HepG2 (cell line): ENCODE measurements at regions not wholly inside any gene's neighbourhood (a gene's known extent, or its start where the extent isn't known, plus 50 kb on each side); places are given as distances from the start of the nearest gene placed in this dataset.

ENCODE experiments used
- ATAC-seq: fragments of 200-7000 bp; cut with Tn5 transposase; 3 replicates; pipeline ENCODE4 v1.9.1; 2020; ENCODE audit warnings: mild to moderate bottlenecking, moderate library complexity
- BruUV-seq: library from RNA; stranded (reverse); fragments of 400-500 nt; replicated peaks from 2 replicates; lab custom pipeline; 2021; lab: Mats Ljungman, UMichigan
- CTCF ChIA-PET: fragments of 300-600 bp; formaldehyde crosslinking; extraction: SDS; loops from one replicate; lab custom pipeline; 2021; ENCODE audit warnings: low total read pairs, inconsistent platforms, low intra/inter-chr PET ratio; lab: Yijun Ruan, JAX
- POLR2A ChIA-PET: fragments of 350-600 bp; sonication (Branson Sonifier 250); formaldehyde crosslinking; loops from one replicate; lab custom pipeline; 2020; ENCODE audit warnings: antibody characterized with exemption, inconsistent platforms; lab: Yijun Ruan, JAX
- DNase-seq: peaks from one replicate; pipeline ENCODE4 v3.0.0-alpha.2; 2015; ENCODE audit warnings: low spot score
- FAIRE-seq: peaks from 3 replicates; lab custom pipeline; 2011; peaks lifted over from hg19 to GRCh38; lab: Jason Lieb, UNC
- H2AFZ ChIP-seq: one replicate; pipeline ENCODE4 v1.6.1; 2011; ENCODE audit warnings: low read length, inconsistent platforms
- H3K27ac ChIP-seq: fragments of 300-600 bp; 3 replicates; pipeline ENCODE4 v1.8.0; 2011; ENCODE audit warnings: mixed run types, mild to moderate bottlenecking, mixed read lengths, low read length, inconsistent platforms; ENCODE audit not compliant: insufficient read depth; ENCODE audit errors: extremely low read length
- H3K27me3 ChIP-seq, 2 experiments: fragments of 200-600 bp in 1 of 2; 2 replicates in 1 of 2; 3 replicates in 1 of 2; pipeline versions ENCODE4 v1.6.0 to v1.8.0; 2011; ENCODE audit warnings: low read length in 2 of 2, mild to moderate bottlenecking in 2 of 2, moderate library complexity in 2 of 2, inconsistent platforms in 1 of 2; ENCODE audit not compliant: insufficient read depth in 2 of 2, control insufficient read depth in 1 of 2
- H3K36me3 ChIP-seq, 2 experiments: fragments of 200-600 bp in 1 of 2; replicated peaks in 1 of 2; 2 replicates in 1 of 2; 3 replicates in 1 of 2; pipeline versions ENCODE4 v1.5.1 to v1.8.0; 2011; ENCODE audit warnings: low read length in 2 of 2, inconsistent platforms in 1 of 2; ENCODE audit not compliant: insufficient read depth in 2 of 2, control insufficient read depth in 1 of 2
- H3K4me1 ChIP-seq: 2 replicates; pipeline ENCODE4 v1.5.1; 2012; ENCODE audit warnings: low read length, inconsistent platforms; ENCODE audit not compliant: insufficient read depth
- H3K4me2 ChIP-seq: 2 replicates; pipeline ENCODE4 v1.6.0; 2011; ENCODE audit warnings: low read depth, low read length, inconsistent platforms
- H3K4me3 ChIP-seq, 3 experiments: fragments of 200-600 bp in 1 of 3; sonication (generic), shearing (Covaris generic) in 1 of 3; replicated peaks in 1 of 3; 2 replicates each; pipeline ENCODE4 v1.5.1; 2011 to 2016; ENCODE audit warnings: low read length in 3 of 3, inconsistent platforms in 2 of 3, low read depth in 2 of 3, mild to moderate bottlenecking in 2 of 3, control low read depth in 1 of 3, mixed read lengths in 1 of 3; ENCODE audit not compliant: insufficient read depth in 1 of 3
- H3K79me2 ChIP-seq: one replicate; pipeline ENCODE4 v1.6.1; 2011; ENCODE audit warnings: low read length, inconsistent platforms; ENCODE audit not compliant: insufficient read depth
- H3K9ac ChIP-seq: 2 replicates; pipeline ENCODE4 v1.6.0; 2011; ENCODE audit warnings: mild to moderate bottlenecking, low read depth, low read length, inconsistent platforms; ENCODE audit not compliant: insufficient read depth
- H3K9me3 ChIP-seq: 2 replicates; pipeline ENCODE4 v1.5.1; 2012; ENCODE audit warnings: mild to moderate bottlenecking, low read length
- H4K20me1 ChIP-seq: 2 replicates; pipeline ENCODE4 v1.6.0; 2011; ENCODE audit warnings: inconsistent platforms, mild to moderate bottlenecking, low read length, moderate library complexity; ENCODE audit not compliant: insufficient read depth
- LCORL ChIP-seq, 2 experiments: fragments of 450-650 bp in 1 of 2; sonication (generic) in 1 of 2; formaldehyde crosslinking in 1 of 2; IDR thresholded peaks; 2 replicates each; pipeline versions ENCODE4 v1.5.0 to v1.6.1; 2017 to 2020; ENCODE audit warnings: antibody characterized with exemption in 1 of 2, missing genetic modification reagents in 1 of 2
- POLR2AphosphoS5 ChIP-seq: IDR thresholded peaks from 2 replicates; pipeline ENCODE4 v1.6.1; 2012; ENCODE audit warnings: low read depth, low read length
- SAP130 ChIP-seq: IDR thresholded peaks from 2 replicates; pipeline ENCODE4 v1.6.1; 2016; ENCODE audit warnings: low read depth
- SRF ChIP-seq: IDR thresholded peaks from 2 replicates; pipeline ENCODE4 v1.6.1; 2011; ENCODE audit warnings: mild to moderate bottlenecking, low read depth, low read length, moderate library complexity
- ZNF224 ChIP-seq: sonication (generic); formaldehyde crosslinking; IDR thresholded peaks from 2 replicates; pipeline ENCODE4 v1.5.0; 2020; ENCODE audit warnings: mild to moderate bottlenecking, missing genetic modification reagents
- ZNF232 ChIP-seq: sonication (generic); formaldehyde crosslinking; IDR thresholded peaks from 2 replicates; pipeline ENCODE4 v1.4.0; 2020; ENCODE audit warnings: missing genetic modification reagents, borderline replicate concordance
- ZNF468 ChIP-seq: sonication (generic); formaldehyde crosslinking; IDR thresholded peaks from 2 replicates; pipeline ENCODE4 v1.8.0; 2022; ENCODE audit warnings: mild to moderate bottlenecking, moderate library complexity, missing genetic modification reagents
- ZNF709 ChIP-seq: sonication (generic); formaldehyde crosslinking; IDR thresholded peaks from 2 replicates; pipeline ENCODE4 v1.5.0; 2020; ENCODE audit warnings: mild to moderate bottlenecking, missing genetic modification reagents
- ZNF749 ChIP-seq: sonication (generic); formaldehyde crosslinking; IDR thresholded peaks from 2 replicates; pipeline ENCODE4 v1.8.0; 2022; ENCODE audit warnings: mild to moderate bottlenecking, missing genetic modification reagents, moderate library complexity, borderline replicate concordance
- ZSCAN20 ChIP-seq: sonication (generic); formaldehyde crosslinking; IDR thresholded peaks from 2 replicates; pipeline ENCODE4 v1.4.0; 2020; ENCODE audit warnings: missing genetic modification reagents, mild to moderate bottlenecking, borderline replicate concordance
- WGBS: methylation state at CpG from one replicate; pipeline ENCODE4 v1.1.6; 2017; ENCODE audit warnings: low lambda C conversion rate; 5-methylcytosine and 5-hydroxymethylcytosine counted together
- in situ Hi-C: cut with HindIII; loops from 2 replicates; pipeline ENCODE4 v1.10.0; 2017; ENCODE audit warnings: low pct_unique_long_range_greater_than_20kb; ENCODE audit not compliant: extremely low pct_ligation_motif_present
- intact Hi-C: fragments of 100-400 bp; cut with micrococcal nuclease; formaldehyde crosslinking; loops from one replicate; pipeline ENCODE4 v1.10.0; 2022; ENCODE audit not compliant: unreplicated experiment
- TF ChIP-seq, protein P1 (sequence below): sonication (generic); formaldehyde crosslinking; IDR thresholded peaks from 2 replicates; pipeline ENCODE4 v1.4.0; 2020; ENCODE audit warnings: mild to moderate bottlenecking, missing genetic modification reagents
- TF ChIP-seq, protein P2 (sequence below): sonication (generic); formaldehyde crosslinking; IDR thresholded peaks from 2 replicates; pipeline ENCODE4 v1.4.0; 2020; ENCODE audit warnings: missing genetic modification reagents, borderline replicate concordance
- TF ChIP-seq, protein P3 (sequence below): fragments of 450-650 bp; IDR thresholded peaks from 2 replicates; pipeline ENCODE4 v1.6.1; 2016

DNA sequence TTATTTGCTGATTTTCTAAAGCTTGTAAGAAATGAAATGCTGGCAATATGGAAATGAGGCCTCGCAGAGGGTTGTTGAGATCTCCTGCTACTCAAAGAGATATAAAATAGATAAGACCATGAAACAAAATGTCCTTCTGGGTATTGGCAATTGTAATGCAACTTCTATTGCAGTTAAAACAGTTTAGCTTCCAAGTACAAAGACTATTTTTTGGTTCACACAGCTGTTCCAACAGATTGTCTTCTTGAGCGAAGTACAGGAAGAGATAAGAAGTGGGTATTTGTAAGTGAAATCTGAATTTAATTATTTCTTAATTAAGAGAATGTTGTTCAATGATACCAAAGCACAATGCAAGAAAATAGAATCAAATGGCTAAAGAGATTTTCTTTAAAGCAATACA lies 801.5 kb upstream of the GBE1 start:
- BruUV-seq, result no TSS peak
- no peaks in the 10 kb centered on the region for H3K79me2 ChIP-seq
- H3K36me3 ChIP-seq, result no peaks in the 10 kb centered on the region
- H3K27me3 ChIP-seq, result no peaks in the 10 kb centered on the region
- H2AFZ ChIP-seq, result no peak overlapping the region
- in situ Hi-C loops, result no loop called here
- TF ChIP-seq, protein P1, sequence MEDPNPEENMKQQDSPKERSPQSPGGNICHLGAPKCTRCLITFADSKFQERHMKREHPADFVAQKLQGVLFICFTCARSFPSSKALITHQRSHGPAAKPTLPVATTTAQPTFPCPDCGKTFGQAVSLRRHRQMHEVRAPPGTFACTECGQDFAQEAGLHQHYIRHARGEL (CRISPR knock-in tag), result no peak
- TF ChIP-seq ZNF749 (CRISPR knock-in tag) (no peak), LCORL (IDR thresholded peaks at IDR 0.05) (no peak), LCORL (CRISPR knock-in tag; IDR thresholded peaks at IDR 0.05) (no peak), ZNF468 (CRISPR knock-in tag) (no peak), ZSCAN20 (CRISPR knock-in tag) (no peak), POLR2AphosphoS5 (no peak), SAP130 (CRISPR knock-in tag) (no peak), ZNF224 (CRISPR knock-in tag) (no peak), ZNF709 (CRISPR knock-in tag) (no peak), SRF (no peak), ZNF232 (CRISPR knock-in tag) (no peak)
- TF ChIP-seq, protein P2, sequence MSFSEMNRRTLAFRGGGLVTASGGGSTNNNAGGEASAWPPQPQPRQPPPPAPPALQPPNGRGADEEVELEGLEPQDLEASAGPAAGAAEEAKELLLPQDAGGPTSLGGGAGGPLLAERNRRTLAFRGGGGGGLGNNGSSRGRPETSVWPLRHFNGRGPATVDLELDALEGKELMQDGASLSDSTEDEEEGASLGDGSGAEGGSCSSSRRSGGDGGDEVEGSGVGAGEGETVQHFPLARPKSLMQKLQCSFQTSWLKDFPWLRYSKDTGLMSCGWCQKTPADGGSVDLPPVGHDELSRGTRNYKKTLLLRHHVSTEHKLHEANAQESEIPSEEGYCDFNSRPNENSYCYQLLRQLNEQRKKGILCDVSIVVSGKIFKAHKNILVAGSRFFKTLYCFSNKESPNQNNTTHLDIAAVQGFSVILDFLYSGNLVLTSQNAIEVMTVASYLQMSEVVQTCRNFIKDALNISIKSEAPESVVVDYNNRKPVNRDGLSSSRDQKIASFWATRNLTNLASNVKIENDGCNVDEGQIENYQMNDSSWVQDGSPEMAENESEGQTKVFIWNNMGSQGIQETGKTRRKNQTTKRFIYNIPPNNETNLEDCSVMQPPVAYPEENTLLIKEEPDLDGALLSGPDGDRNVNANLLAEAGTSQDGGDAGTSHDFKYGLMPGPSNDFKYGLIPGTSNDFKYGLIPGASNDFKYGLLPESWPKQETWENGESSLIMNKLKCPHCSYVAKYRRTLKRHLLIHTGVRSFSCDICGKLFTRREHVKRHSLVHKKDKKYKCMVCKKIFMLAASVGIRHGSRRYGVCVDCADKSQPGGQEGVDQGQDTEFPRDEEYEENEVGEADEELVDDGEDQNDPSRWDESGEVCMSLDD (CRISPR knock-in tag), result no peak
- TF ChIP-seq, protein P3, sequence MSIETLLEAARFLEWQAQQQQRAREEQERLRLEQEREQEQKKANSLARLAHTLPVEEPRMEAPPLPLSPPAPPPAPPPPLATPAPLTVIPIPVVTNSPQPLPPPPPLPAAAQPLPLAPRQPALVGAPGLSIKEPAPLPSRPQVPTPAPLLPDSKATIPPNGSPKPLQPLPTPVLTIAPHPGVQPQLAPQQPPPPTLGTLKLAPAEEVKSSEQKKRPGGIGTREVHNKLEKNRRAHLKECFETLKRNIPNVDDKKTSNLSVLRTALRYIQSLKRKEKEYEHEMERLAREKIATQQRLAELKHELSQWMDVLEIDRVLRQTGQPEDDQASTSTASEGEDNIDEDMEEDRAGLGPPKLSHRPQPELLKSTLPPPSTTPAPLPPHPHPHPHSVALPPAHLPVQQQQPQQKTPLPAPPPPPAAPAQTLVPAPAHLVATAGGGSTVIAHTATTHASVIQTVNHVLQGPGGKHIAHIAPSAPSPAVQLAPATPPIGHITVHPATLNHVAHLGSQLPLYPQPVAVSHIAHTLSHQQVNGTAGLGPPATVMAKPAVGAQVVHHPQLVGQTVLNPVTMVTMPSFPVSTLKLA, result no peak
- TF ChIP-seq, all 625 proteins: peak for 0
- no peaks in the 10 kb centered on the region for H3K9me3 ChIP-seq
- no peak for ATAC-seq
- H3K27ac ChIP-seq, result no peak overlapping the region
- H3K4me1 ChIP-seq, result no peaks in the 10 kb centered on the region
- CTCF ChIA-PET, result no interaction called here
- 25% methylated on average over 2 of the region's 2 CpGs for WGBS
- intact Hi-C loops, result no loop called here
- no peak overlapping the region for H3K4me3 ChIP-seq
- no peaks in the 10 kb centered on the region for H4K20me1 ChIP-seq
- FAIRE-seq, result no peak
- H3K4me2 ChIP-seq, result no peak overlapping the region
- H3K9ac ChIP-seq, result no peak overlapping the region
- POLR2A ChIA-PET, result no interaction called here
- DNase-seq, result no peak
